Naive thymus-derived CD4-positive, alpha-beta T cell (primary cell): ENCODE measurements at regions not wholly inside any gene's neighbourhood (a gene's known extent, or its start where the extent isn't known, plus 50 kb on each side); places are given as distances from the start of the nearest gene placed in this dataset.

Experiments
- ATAC-seq: fragments of 150-1000 bp; cut with Tn5 transposase; 2 replicates; pipeline ENCODE4 v1.10.0; 2021; ENCODE audit warnings: mild to moderate bottlenecking, moderate library complexity
- CTCF ChIA-PET: fragments of 350-600 bp; sonication (Branson Sonifier 250); formaldehyde crosslinking; loops from one replicate; lab custom pipeline; 2021; ENCODE audit warnings: antibody characterized with exemption; lab: Charles Lee
- POLR2A ChIA-PET: fragments of 350-600 bp; sonication (Branson Sonifier 250); formaldehyde crosslinking; loops from one replicate; lab custom pipeline; 2021; ENCODE audit warnings: antibody characterized with exemption, inconsistent platforms; lab: Charles Lee
- DNase-seq, 9 donors: peaks; one replicate each; pipeline versions ENCODE4 v3.0.0 to v3.0.0-alpha.2; 2020 to 2022; ENCODE audit warnings: mixed read lengths in 1 of 9
- H3K27ac ChIP-seq: one replicate; pipeline ENCODE4 v1.7.0; 2013; ENCODE audit warnings: mild to moderate bottlenecking, low read depth, low read length, moderate library complexity
- H3K27me3 ChIP-seq, 2 donors: one replicate each; pipeline ENCODE4 v1.7.0; 2013; ENCODE audit warnings: low read length in 2 of 2, mild to moderate bottlenecking in 2 of 2, moderate library complexity in 2 of 2; ENCODE audit not compliant: control insufficient read depth in 2 of 2, insufficient read depth in 2 of 2
- H3K36me3 ChIP-seq, 3 experiments: 1 replicate in 2 of 3; 2 replicates in 1 of 3; pipeline ENCODE4 v1.7.0; 2013; ENCODE audit warnings: low read length in 3 of 3, mild to moderate bottlenecking in 3 of 3, moderate library complexity in 1 of 3; ENCODE audit not compliant: insufficient read depth in 3 of 3, control insufficient read depth in 2 of 3
- H3K4me1 ChIP-seq, 2 donors: one replicate each; pipeline ENCODE4 v1.7.0; 2013; ENCODE audit warnings: low read length in 2 of 2, mild to moderate bottlenecking in 2 of 2, moderate library complexity in 1 of 2; ENCODE audit not compliant: control insufficient read depth in 2 of 2, insufficient read depth in 2 of 2
- H3K4me3 ChIP-seq: 2 replicates; pipeline ENCODE4 v1.7.0; 2013; ENCODE audit warnings: mild to moderate bottlenecking, low read length
- H3K9me3 ChIP-seq, 3 experiments: 1 replicate in 2 of 3; 2 replicates in 1 of 3; pipeline ENCODE4 v1.7.0; 2013; ENCODE audit warnings: low read length in 3 of 3; ENCODE audit not compliant: control insufficient read depth in 2 of 3
- H3K27ac Mint-ChIP-seq, 9 donors: one replicate each; pipeline ENCODE4 v1.8.0; 2020 to 2022; ENCODE audit warnings: mixed read lengths in 9 of 9, mild to moderate bottlenecking in 8 of 9, moderate library complexity in 5 of 9, inconsistent platforms in 2 of 9
- H3K27me3 Mint-ChIP-seq, 5 donors: one replicate each; pipeline ENCODE4 v1.8.0; 2021 to 2022; ENCODE audit warnings: mixed read lengths in 5 of 5, mild to moderate bottlenecking in 1 of 5
- H3K36me3 Mint-ChIP-seq, 5 donors: one replicate each; pipeline ENCODE4 v1.8.0; 2020 to 2022; ENCODE audit warnings: mixed read lengths in 5 of 5, mild to moderate bottlenecking in 3 of 5, inconsistent platforms in 1 of 5
- H3K4me1 Mint-ChIP-seq, 7 donors: one replicate each; pipeline ENCODE4 v1.8.0; 2020 to 2022; ENCODE audit warnings: mixed read lengths in 7 of 7, mild to moderate bottlenecking in 3 of 7, inconsistent platforms in 1 of 7
- H3K4me3 Mint-ChIP-seq, 10 donors: one replicate each; pipeline ENCODE4 v1.8.0; 2020 to 2022; ENCODE audit warnings: mild to moderate bottlenecking in 10 of 10, mixed read lengths in 10 of 10, moderate library complexity in 6 of 10, inconsistent platforms in 2 of 10
- H3K9me3 Mint-ChIP-seq, 11 donors: one replicate each; pipeline ENCODE4 v1.8.0; 2020 to 2022; ENCODE audit warnings: mixed read lengths in 11 of 11, mild to moderate bottlenecking in 4 of 11, inconsistent platforms in 1 of 11, moderate library complexity in 1 of 11
- intact Hi-C, 2 donors: fragments of 100-400 bp; cut with micrococcal nuclease; formaldehyde crosslinking; loops; one replicate each; pipeline ENCODE4 v1.15.1; 2023

DNA sequence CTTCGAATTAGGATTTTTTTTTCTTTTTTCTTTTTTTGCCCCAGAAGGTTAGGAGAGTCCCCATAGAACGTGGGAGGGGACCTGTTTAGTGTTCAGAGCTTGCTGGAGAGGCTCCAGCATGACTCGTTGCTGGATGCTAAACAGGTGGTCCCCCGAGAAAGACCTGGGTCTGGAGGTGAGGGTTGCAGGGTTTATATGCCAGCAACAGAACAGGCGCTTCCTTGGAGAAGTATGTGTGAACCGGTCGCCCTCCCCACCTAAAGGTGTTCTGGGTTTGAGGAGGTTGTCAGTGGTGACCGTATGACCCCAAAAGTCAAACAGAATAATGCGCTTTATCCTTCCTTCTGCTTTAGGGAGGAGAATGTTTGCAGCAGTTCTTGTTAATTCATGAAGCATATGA lies 52.1 kb upstream of the SHOX start:
- Histone ChIP-seq H3K9me3 (peaks cover 0 to 5% (median 0%) of the 10 kb centered on the region in 3 experiments), H3K36me3 (no peaks in the 10 kb centered on the region), H3K27me3 (no peaks in the 10 kb centered on the region), H3K4me3 (no peak overlapping the region), H3K27ac (no peak overlapping the region), H3K4me1 (no peaks in the 10 kb centered on the region)
- ChIA-PET POLR2A (no interaction called here), CTCF (no interaction called here)
- peaks cover 0 to 42% (median 15%) of the 10 kb centered on the region in 5 donors for H3K27me3 Mint-ChIP-seq
- H3K36me3 Mint-ChIP-seq = peaks cover 0 to 8% (median 0%) of the 10 kb centered on the region in 5 donors
- intact Hi-C loops = no loop called here
- peaks cover 5 to 34% (median 12%) of the 10 kb centered on the region in 11 donors for H3K9me3 Mint-ChIP-seq
- DNase-seq (no peak), ATAC-seq (no peak)
- no peak overlapping the region for H3K27ac Mint-ChIP-seq
- H3K4me1 Mint-ChIP-seq = no peaks in the 10 kb centered on the region
- no peak overlapping the region for H3K4me3 Mint-ChIP-seq

GRCh38 chrX:580030-580429 lies 50.6 kb upstream of the SHOX start:
- Mint-ChIP-seq H3K9me3 (peaks cover 5 to 34% (median 12%) of the 10 kb centered on the region in 11 donors), H3K4me3 (no peak overlapping the region), H3K36me3 (peaks cover 0 to 8% (median 0%) of the 10 kb centered on the region in 5 donors), H3K27me3 (peaks cover 0 to 42% (median 15%) of the 10 kb centered on the region in 5 donors), H3K4me1 (no peaks in the 10 kb centered on the region), H3K27ac (no peak overlapping the region)
- H3K4me3 ChIP-seq = no peak overlapping the region
- H3K27me3 ChIP-seq = no peaks in the 10 kb centered on the region
- CTCF ChIA-PET = no interaction called here
- intact Hi-C loops = no loop called here
- ATAC-seq = no peak
- no peaks in the 10 kb centered on the region for H3K36me3 ChIP-seq
- POLR2A ChIA-PET = no interaction called here
- peaks cover 0 to 5% (median 0%) of the 10 kb centered on the region in 3 experiments for H3K9me3 ChIP-seq
- DNase-seq = no peak
- no peak overlapping the region for H3K27ac ChIP-seq
- no peaks in the 10 kb centered on the region for H3K4me1 ChIP-seq
